ENCODE measurements at regions not wholly inside any gene's neighbourhood (a gene's known extent, or its start where the extent isn't known, plus 50 kb on each side); places are given as distances from the start of the nearest gene placed in this dataset.

DNA sequence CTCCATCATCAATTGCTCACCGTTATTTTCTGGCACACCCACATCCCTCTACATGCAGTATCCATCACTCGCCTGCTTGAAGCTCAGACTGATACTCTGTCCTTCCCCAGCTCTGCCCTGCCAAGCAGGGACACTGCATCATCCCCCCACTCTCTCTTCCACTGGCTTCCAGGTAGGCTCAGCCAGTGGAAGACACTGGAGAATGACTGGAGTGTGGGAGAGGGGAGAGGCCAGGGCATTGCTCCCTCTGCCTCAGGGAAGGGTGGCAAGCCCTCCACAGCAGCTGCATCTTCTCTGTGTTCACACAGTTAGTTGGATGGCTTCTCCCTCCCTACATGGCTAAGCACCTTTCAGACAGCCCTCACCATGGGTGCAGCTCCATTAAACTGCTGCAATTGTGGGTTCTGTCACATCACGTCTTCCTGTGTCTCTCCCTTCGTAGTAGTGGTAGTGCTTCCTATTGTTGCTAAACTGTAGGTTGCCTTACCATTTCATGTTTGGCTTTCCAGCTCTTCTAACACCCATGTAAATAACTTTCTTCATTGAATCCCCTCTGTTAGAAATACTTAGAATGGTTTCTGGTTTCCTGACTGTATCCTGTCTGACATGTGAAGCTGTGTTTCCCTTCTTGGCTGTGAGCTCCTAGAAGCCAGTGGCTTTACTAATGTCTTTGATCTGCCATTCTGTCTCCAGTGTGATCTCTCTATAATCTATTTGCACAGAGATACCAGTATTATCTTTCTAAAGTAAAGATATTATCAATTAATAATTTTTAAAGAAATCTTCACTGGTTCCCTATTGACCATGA lies 483.7 kb upstream of the LRRN3 start (continued):
- TF ChIP-seq, protein P1, sequence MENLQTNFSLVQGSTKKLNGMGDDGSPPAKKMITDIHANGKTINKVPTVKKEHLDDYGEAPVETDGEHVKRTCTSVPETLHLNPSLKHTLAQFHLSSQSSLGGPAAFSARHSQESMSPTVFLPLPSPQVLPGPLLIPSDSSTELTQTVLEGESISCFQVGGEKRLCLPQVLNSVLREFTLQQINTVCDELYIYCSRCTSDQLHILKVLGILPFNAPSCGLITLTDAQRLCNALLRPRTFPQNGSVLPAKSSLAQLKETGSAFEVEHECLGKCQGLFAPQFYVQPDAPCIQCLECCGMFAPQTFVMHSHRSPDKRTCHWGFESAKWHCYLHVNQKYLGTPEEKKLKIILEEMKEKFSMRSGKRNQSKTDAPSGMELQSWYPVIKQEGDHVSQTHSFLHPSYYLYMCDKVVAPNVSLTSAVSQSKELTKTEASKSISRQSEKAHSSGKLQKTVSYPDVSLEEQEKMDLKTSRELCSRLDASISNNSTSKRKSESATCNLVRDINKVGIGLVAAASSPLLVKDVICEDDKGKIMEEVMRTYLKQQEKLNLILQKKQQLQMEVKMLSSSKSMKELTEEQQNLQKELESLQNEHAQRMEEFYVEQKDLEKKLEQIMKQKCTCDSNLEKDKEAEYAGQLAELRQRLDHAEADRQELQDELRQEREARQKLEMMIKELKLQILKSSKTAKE (IDR thresholded peaks at IDR 0.05; ENCODE audit: low read depth, poor library complexity, severe bottlenecking) = no peak

DNA sequence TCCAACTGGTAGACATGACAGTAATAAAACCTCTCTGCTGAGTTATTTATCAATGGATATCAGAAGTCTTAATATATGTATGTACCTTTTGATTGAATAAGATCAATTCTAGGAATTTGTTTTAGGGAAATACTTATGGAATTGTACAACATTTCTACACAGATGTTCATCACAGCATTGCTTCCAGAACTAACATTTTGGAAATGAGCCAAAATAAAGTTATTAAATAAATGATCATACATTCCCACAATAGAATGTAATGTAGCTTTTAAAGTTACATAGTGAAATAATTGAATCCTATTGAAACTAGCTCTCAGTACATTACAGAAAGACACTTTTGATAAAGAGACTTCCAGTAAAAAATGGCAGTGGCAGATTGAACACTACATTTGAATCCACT lies 481.6 kb upstream of the LRRN3 start:
- H3K27me3 ChIP-seq (replicated peaks in 1 of 2; ENCODE audit: control insufficient read depth in 2 of 2, insufficient read depth in 2 of 2, low read length in 1 of 2) = no peaks in the 10 kb centered on the region
- FAIRE-seq (no peak), ATAC-seq (no peak), DNase-seq (ENCODE audit: low read depth, low spot score) (no peak)
- no peaks in the 10 kb centered on the region for H3K36me3 ChIP-seq (ENCODE audit: control insufficient read depth in 2 of 2, insufficient read depth in 2 of 2, low read length in 1 of 2)
- BruUV-seq (replicated peaks) = no TSS peak
- no peak overlapping the region for H3K27ac ChIP-seq (ENCODE audit: control insufficient read depth, insufficient read depth)
- H2AFZ ChIP-seq (ENCODE audit: control insufficient read depth, low read depth, low read length) = no peak overlapping the region
- H3K4me2 ChIP-seq (ENCODE audit: control insufficient read depth, insufficient read depth) = no peak overlapping the region
- no peaks in the 10 kb centered on the region for H3K9me3 ChIP-seq (replicated peaks; ENCODE audit: control insufficient read depth, insufficient read depth, low read length)
- H3K4me3 ChIP-seq = no peak overlapping the region
- no peaks in the 10 kb centered on the region for H3K79me2 ChIP-seq (ENCODE audit: control insufficient read depth, insufficient read depth, low read length)
- ChIA-PET SMC1A (ENCODE audit: uncharacterized antibody, unreplicated experiment) (interaction anchor here (1.0 kb wide), 1 partner anchor 123 kb away, joined by 3 read pairs; no protein-coding TSS in a partner anchor), RAD21 (ENCODE audit: unreplicated experiment) (no interaction called here), POLR2A (no interaction called here), CTCF (no interaction called here)
- in situ Hi-C loops (cut with MboI) (no loop called here), intact Hi-C loops (cut with micrococcal nuclease; ENCODE audit: unreplicated experiment) (no loop called here)
- no peaks in the 10 kb centered on the region for H3K4me1 ChIP-seq (ENCODE audit: control insufficient read depth, insufficient read depth, low read length)
- no peak overlapping the region for H3K9ac ChIP-seq (ENCODE audit: control insufficient read depth, insufficient read depth, low read length)
- no peaks in the 10 kb centered on the region for H4K20me1 ChIP-seq (ENCODE audit: control insufficient read depth, insufficient read depth)
- TF ChIP-seq YY1 (IDR thresholded peaks at IDR 0.05; ENCODE audit: low read depth, low read length) (no peak), IRF4 (IDR thresholded peaks at IDR 0.05; ENCODE audit: low read depth, low read length) (no peak)
- TF ChIP-seq, protein P2, sequence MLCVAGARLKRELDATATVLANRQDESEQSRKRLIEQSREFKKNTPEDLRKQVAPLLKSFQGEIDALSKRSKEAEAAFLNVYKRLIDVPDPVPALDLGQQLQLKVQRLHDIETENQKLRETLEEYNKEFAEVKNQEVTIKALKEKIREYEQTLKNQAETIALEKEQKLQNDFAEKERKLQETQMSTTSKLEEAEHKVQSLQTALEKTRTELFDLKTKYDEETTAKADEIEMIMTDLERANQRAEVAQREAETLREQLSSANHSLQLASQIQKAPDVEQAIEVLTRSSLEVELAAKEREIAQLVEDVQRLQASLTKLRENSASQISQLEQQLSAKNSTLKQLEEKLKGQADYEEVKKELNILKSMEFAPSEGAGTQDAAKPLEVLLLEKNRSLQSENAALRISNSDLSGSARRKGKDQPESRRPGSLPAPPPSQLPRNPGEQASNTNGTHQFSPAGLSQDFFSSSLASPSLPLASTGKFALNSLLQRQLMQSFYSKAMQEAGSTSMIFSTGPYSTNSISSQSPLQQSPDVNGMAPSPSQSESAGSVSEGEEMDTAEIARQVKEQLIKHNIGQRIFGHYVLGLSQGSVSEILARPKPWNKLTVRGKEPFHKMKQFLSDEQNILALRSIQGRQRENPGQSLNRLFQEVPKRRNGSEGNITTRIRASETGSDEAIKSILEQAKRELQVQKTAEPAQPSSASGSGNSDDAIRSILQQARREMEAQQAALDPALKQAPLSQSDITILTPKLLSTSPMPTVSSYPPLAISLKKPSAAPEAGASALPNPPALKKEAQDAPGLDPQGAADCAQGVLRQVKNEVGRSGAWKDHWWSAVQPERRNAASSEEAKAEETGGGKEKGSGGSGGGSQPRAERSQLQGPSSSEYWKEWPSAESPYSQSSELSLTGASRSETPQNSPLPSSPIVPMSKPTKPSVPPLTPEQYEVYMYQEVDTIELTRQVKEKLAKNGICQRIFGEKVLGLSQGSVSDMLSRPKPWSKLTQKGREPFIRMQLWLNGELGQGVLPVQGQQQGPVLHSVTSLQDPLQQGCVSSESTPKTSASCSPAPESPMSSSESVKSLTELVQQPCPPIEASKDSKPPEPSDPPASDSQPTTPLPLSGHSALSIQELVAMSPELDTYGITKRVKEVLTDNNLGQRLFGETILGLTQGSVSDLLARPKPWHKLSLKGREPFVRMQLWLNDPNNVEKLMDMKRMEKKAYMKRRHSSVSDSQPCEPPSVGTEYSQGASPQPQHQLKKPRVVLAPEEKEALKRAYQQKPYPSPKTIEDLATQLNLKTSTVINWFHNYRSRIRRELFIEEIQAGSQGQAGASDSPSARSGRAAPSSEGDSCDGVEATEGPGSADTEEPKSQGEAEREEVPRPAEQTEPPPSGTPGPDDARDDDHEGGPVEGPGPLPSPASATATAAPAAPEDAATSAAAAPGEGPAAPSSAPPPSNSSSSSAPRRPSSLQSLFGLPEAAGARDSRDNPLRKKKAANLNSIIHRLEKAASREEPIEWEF (IDR thresholded peaks at IDR 0.05; ENCODE audit: insufficient replicate concordance, low read depth, low read length) = no peak
- TF ChIP-seq, protein P3, sequence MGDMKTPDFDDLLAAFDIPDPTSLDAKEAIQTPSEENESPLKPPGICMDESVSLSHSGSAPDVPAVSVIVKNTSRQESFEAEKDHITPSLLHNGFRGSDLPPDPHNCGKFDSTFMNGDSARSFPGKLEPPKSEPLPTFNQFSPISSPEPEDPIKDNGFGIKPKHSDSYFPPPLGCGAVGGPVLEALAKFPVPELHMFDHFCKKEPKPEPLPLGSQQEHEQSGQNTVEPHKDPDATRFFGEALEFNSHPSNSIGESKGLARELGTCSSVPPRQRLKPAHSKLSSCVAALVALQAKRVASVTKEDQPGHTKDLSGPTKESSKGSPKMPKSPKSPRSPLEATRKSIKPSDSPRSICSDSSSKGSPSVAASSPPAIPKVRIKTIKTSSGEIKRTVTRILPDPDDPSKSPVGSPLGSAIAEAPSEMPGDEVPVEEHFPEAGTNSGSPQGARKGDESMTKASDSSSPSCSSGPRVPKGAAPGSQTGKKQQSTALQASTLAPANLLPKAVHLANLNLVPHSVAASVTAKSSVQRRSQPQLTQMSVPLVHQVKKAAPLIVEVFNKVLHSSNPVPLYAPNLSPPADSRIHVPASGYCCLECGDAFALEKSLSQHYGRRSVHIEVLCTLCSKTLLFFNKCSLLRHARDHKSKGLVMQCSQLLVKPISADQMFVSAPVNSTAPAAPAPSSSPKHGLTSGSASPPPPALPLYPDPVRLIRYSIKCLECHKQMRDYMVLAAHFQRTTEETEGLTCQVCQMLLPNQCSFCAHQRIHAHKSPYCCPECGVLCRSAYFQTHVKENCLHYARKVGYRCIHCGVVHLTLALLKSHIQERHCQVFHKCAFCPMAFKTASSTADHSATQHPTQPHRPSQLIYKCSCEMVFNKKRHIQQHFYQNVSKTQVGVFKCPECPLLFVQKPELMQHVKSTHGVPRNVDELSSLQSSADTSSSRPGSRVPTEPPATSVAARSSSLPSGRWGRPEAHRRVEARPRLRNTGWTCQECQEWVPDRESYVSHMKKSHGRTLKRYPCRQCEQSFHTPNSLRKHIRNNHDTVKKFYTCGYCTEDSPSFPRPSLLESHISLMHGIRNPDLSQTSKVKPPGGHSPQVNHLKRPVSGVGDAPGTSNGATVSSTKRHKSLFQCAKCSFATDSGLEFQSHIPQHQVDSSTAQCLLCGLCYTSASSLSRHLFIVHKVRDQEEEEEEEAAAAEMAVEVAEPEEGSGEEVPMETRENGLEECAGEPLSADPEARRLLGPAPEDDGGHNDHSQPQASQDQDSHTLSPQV (IDR thresholded peaks at IDR 0.05) = no peak
- TF ChIP-seq, protein P4, sequence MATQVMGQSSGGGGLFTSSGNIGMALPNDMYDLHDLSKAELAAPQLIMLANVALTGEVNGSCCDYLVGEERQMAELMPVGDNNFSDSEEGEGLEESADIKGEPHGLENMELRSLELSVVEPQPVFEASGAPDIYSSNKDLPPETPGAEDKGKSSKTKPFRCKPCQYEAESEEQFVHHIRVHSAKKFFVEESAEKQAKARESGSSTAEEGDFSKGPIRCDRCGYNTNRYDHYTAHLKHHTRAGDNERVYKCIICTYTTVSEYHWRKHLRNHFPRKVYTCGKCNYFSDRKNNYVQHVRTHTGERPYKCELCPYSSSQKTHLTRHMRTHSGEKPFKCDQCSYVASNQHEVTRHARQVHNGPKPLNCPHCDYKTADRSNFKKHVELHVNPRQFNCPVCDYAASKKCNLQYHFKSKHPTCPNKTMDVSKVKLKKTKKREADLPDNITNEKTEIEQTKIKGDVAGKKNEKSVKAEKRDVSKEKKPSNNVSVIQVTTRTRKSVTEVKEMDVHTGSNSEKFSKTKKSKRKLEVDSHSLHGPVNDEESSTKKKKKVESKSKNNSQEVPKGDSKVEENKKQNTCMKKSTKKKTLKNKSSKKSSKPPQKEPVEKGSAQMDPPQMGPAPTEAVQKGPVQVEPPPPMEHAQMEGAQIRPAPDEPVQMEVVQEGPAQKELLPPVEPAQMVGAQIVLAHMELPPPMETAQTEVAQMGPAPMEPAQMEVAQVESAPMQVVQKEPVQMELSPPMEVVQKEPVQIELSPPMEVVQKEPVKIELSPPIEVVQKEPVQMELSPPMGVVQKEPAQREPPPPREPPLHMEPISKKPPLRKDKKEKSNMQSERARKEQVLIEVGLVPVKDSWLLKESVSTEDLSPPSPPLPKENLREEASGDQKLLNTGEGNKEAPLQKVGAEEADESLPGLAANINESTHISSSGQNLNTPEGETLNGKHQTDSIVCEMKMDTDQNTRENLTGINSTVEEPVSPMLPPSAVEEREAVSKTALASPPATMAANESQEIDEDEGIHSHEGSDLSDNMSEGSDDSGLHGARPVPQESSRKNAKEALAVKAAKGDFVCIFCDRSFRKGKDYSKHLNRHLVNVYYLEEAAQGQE (IDR thresholded peaks at IDR 0.05; ENCODE audit: low read depth, low read length) = no peak
